ENCODE measurements at regions not wholly inside any gene's neighbourhood (a gene's known extent, or its start where the extent isn't known, plus 50 kb on each side); places are given as distances from the start of the nearest gene placed in this dataset.

GRCh38 chr10:129093641-129094040, 373.4 kb upstream of the MGMT start:
- no peak for TF ChIP-seq POLR2AphosphoS5 (IDR thresholded peaks at IDR 0.05; ENCODE audit: low read depth, low read length)
- TF ChIP-seq, protein P1, sequence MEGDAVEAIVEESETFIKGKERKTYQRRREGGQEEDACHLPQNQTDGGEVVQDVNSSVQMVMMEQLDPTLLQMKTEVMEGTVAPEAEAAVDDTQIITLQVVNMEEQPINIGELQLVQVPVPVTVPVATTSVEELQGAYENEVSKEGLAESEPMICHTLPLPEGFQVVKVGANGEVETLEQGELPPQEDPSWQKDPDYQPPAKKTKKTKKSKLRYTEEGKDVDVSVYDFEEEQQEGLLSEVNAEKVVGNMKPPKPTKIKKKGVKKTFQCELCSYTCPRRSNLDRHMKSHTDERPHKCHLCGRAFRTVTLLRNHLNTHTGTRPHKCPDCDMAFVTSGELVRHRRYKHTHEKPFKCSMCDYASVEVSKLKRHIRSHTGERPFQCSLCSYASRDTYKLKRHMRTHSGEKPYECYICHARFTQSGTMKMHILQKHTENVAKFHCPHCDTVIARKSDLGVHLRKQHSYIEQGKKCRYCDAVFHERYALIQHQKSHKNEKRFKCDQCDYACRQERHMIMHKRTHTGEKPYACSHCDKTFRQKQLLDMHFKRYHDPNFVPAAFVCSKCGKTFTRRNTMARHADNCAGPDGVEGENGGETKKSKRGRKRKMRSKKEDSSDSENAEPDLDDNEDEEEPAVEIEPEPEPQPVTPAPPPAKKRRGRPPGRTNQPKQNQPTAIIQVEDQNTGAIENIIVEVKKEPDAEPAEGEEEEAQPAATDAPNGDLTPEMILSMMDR (IDR thresholded peaks at IDR 0.05) = no peak
- TF ChIP-seq RFX5 (IDR thresholded peaks at IDR 0.05; ENCODE audit: low read length) = no peak
- no peak for TF ChIP-seq TAF1 (IDR thresholded peaks at IDR 0.05; ENCODE audit: borderline replicate concordance, low read depth, low read length)
- no peak for TF ChIP-seq SIN3A (IDR thresholded peaks at IDR 0.05; ENCODE audit: borderline replicate concordance, low read depth, low read length)
- TF ChIP-seq EZH2phosphoT487 (IDR thresholded peaks at IDR 0.05; ENCODE audit: borderline replicate concordance, low read depth) = no peak
